GM19240 (cell line): ENCODE measurements at regions not wholly inside any gene's neighbourhood (a gene's known extent, or its start where the extent isn't known, plus 50 kb on each side); places are given as distances from the start of the nearest gene placed in this dataset.
"Not testable (repeated sequence)": the region's sequence is repeated elsewhere in the genome, so short reads cannot be mapped to it uniquely, and the experiment has no call there.

Experiments
- DNase-seq: peaks from one replicate; pipeline ENCODE4 v3.0.0; 2011; ENCODE audit warnings: low spot score; ENCODE audit not compliant: insufficient read length

GRCh38 chr5:145008876-145009530, 826.1 kb downstream of the PRELID2 start:
- no peak for DNase-seq

DNA sequence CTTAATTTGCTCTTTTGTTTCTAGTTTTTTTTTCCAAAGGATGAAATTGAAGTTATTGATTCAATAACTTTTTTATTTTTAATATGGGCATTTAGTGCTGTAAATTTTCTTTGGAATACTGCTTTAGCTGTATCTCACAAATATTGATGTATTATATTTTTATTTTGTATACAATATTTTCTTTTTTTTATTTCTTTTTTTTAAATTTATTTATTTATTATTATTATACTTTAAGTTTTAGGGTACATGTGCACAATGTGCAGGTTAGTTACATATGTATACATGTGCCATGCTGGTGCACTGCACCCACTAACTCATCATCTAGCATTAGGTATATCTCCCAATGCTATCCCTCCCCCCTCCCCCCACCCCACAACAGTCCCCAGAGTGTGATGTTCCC, 823.7 kb downstream of the KCTD16 start:
- DNase-seq = not testable (repeated sequence)

GRCh38 chr5:144983101-144983500, 812.4 kb downstream of the KCTD16 start:
- DNase-seq = no peak

- no peak for DNase-seq
Observed at GRCh38 chr5:144979516-144980264, 809.0 kb downstream of the KCTD16 start.

DNA sequence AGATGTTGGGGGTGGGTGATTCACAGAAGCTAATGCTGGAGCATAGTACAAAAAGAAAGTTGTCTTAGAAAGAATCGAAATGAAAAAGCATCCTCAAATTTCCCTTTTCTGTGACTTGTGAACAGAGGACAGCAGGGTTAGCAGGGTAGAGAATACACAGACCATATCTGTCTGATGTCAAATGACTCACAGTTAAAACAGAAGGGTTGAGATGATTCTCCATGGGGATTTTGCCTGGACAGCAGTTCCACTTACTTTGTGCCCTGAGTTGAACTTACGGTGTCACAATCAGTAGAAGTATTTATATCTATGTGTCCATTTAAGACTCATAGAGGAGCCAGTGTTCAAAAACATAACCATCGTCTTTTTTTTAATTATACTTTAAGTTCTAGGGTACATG, 801.6 kb downstream of the KCTD16 start:
- no peak for DNase-seq

DNA sequence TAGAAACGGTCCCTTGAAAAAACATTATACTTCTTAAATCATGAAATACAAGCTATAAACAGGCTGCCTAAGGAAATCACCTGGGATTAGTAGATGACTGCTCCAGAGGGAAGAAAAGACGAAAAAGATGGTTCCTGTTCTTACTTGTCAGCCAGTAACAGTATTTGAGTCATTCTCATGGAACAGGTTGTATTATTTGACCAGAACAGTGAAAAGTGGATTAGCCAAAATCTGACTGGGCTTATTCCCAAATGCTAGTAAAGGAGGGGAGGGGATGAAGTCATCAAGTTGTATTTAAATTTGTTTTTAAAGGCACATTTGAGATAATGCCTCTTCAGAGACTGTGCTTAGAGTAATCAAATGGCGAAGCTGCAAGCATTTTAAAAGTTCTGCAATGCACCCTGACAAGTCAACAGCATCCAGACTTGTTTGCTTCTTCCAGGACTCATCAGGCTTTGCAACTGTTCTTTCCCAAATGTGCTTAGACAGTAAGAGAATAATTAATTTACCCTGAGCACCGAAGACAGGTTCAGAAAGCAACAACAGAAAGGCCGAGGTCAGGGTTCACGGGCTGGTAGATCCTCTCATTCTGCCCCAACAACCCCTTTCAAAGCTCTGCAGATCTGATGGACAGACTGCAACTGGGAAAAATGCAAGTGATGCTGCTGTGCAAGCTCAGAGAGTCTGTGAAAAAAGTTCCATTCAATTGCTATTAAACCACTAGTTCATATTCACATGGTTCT, 800.6 kb downstream of the KCTD16 start:
- DNase-seq = no peak

GRCh38 chr5:144960296-144960695, 789.6 kb downstream of the KCTD16 start:
- no peak for DNase-seq

DNA sequence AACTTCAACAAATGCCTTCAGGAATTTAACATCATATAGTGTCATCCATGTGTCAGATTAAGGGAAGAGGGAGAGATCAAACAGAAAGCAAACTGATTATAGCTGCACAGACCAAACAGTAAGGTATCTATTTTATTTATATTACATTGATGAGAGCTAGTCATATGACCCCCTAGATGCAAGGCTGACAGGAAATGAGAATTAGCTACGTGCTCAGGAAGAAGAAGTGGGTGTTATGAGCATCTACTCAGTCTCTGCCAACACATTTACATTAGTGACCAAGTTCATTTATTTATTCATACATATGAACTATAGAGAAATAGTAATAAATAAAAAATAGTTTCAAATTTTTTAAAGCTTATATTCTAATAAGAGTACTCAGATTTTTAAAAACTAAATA, 787.3 kb downstream of the KCTD16 start:
- DNase-seq = no peak

- no peak for DNase-seq
Observed at GRCh38 chr5:144950996-144951395, 780.3 kb downstream of the KCTD16 start.

- no peak for DNase-seq
Observed at GRCh38 chr5:144947023-144947422, 776.4 kb downstream of the KCTD16 start.

GRCh38 chr5:144945503-144945902, 774.8 kb downstream of the KCTD16 start:
- DNase-seq = no peak

GRCh38 chr5:144944936-144945335, 774.3 kb downstream of the KCTD16 start:
- DNase-seq = no peak

GRCh38 chr5:144941004-144941403, 770.3 kb downstream of the KCTD16 start:
- DNase-seq = no peak

- DNase-seq = no peak
Observed at GRCh38 chr5:144918371-144918770, 747.7 kb downstream of the KCTD16 start.

- DNase-seq = no peak
Observed at GRCh38 chr5:144915452-144915851, 744.8 kb downstream of the KCTD16 start.

DNA sequence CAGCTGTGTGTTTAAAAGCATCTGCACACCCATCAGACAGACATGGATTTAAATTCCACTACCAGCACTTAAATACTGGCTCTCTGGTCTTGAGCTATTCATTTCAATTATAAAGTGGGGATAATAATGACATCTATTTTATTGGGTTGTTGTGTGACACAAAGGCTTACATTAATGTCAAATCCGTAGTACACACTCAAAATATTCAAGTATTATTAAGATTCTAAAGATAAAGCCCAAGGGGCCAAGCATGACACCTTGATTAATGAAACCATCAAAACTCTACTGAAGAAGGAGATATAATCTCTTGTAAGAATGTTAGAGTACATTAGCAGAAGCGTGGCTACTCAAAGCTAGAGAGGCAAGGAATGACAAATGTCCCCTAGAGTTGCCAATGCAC, 743.0 kb downstream of the KCTD16 start:
- DNase-seq = no peak

- DNase-seq = no peak
Observed at GRCh38 chr5:144896473-144896872, 725.8 kb downstream of the KCTD16 start.

DNA sequence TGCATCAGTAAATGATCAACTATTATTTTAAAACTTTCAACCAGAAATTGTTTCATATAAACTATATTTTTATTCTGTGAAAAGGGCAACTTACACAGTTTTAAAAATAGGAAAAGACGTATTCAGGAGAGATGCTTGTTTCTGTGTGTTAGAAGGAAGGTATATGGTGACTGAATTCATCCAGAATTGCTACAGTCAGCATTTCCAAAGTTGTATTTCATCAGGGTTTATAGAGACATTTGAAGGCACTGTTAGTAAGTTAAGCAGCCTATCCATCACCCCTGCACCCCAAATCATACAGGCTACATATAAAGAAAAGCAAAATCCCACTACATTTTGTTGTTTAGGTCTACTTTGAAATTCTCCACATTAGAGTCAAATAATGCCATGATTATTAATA, 716.0 kb downstream of the KCTD16 start:
- DNase-seq = no peak

- no peak for DNase-seq
Observed at GRCh38 chr5:144882739-144883283, 712.1 kb downstream of the KCTD16 start.

- DNase-seq = no peak
Observed at GRCh38 chr5:144880513-144880912, 709.8 kb downstream of the KCTD16 start.

GRCh38 chr5:144876990-144877389, 706.3 kb downstream of the KCTD16 start:
- DNase-seq = no peak

DNA sequence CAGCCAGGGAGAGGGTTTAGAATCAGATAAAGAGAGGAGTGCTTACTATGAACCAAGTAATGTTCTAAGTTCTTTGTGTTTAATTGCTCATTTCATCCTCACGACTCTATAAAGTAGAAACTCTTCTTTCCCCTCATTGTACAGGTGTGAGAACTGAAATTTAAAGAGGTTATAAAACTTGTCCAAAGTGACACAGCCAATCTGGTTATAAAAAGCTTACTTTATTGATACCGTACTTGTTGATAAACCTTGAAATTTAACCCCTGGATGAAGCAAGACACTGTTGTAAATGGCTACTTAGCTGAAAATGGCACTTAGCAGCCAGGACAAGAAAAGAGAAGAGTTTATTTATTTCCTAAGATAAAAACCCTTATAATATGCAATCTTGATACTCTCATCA, 702.4 kb downstream of the KCTD16 start:
- DNase-seq = no peak
